ENCODE measurements at regions not wholly inside any gene's neighbourhood (a gene's known extent, or its start where the extent isn't known, plus 50 kb on each side); places are given as distances from the start of the nearest gene placed in this dataset.
"Not testable (repeated sequence)": the region's sequence is repeated elsewhere in the genome, so short reads cannot be mapped to it uniquely, and the experiment has no call there.

- DNase-seq (ENCODE audit: low read depth), result no peak
Observed at GRCh38 chr9:124084087-124084486, 72.5 kb downstream of the LHX2 start.

DNA sequence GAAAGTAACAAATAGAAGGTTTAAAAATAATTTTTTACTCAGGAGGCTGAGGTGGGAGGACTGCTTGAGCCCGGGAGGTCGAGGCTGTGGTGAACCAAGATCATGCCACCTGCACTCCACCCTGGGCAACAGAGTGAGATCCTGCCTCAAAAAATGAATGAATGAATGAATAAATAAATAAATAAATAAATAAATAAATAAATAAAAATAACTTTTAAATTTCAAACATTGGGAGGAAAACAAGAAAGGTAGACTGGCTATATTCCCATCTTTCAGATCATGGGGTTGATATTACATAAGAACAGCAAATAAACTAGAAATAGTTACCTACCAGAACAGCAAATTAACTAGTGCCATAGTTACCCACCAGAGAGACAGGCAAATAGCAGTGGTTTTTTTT, 75.7 kb downstream of the LHX2 start:
- DNase-seq (ENCODE audit: low read depth), result no peak

DNA sequence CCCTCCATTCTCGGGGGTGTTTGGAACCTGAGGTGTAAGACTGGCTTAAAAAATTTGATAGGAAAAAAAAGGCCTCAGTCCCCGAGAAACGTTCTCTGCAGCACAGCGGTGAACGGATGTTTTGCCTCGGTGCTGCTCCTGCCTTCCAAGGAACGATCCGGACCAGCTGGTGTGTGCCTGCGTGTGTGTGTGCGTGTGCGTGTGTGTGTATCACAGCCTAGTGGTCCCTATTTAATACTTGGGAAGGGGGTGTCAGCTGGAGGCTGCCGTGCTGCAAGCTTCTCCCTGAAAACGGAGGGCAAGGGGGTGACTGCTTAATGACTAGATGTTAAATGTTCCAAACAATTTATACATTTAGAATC, 76.9 kb downstream of the LHX2 start:
- DNase-seq (ENCODE audit: low read depth), result no peak

GRCh38 chr9:124089631-124090488, 78.3 kb downstream of the LHX2 start:
- DNase-seq (ENCODE audit: low read depth), result not testable (repeated sequence)

GRCh38 chr9:124098141-124098905, 86.8 kb downstream of the LHX2 start:
- no peak for DNase-seq (ENCODE audit: low read depth)

DNA sequence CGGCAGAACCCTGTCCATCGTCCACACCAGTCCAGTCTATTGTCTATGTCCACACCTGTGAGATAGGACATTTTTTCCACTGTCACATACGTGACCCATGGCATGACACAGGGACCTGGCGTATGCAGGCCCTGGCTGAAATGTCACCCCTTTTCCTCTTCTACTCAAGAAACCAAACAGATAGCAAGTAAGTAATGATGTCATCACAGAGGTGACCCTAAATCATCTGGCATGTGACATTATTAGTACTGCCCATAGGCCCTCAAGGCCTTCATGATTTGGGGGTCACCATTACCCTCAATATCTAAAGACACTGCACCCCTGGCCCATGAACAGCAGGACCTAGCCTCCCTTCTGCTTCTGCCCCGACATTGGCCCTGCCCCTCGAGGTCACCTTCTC, 88.3 kb downstream of the LHX2 start:
- DNase-seq (ENCODE audit: low read depth), result no peak

DNA sequence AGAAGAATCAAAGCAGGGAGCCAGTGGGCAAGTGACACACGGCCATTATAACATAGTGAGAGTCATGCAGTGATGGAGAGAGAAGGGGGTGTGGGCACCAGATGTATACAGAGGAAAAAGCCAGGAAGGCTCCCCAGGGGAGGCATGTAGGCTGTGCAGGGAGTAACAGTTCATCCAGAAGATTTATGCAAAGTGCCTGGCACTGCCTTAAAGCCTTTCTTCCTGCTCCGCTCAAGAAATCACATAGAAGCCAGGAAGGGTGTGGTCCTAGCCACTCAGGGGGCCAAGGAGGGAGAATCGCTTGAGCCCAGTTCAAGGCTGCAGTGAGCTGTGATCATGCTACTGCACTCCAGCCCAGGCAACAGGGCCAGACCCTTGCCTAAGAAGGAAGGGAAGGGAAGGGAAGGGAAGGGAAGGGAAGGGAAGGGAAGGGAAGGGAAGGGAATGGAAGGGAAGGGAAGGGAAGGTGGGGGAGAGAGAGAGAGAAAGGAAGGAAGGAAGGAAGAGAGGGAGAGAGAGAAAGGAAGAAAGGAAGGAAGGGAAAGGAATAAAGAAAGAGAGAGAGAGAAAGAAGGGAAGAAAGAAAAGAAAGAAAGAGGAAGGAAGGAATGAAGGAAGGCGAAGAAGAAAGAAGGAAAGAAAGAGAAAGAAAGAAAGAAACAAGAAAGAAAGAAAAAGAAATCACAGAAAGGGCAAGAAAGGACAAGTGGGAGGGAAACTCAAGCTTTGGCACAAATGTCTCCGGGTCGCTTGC, 89.8 kb downstream of the LHX2 start:
- no peak for DNase-seq (ENCODE audit: low read depth)

- no peak for DNase-seq (ENCODE audit: low read depth)
Observed at GRCh38 chr9:124101969-124102345, 90.4 kb downstream of the LHX2 start.

- no peak for DNase-seq (ENCODE audit: low read depth)
Observed at GRCh38 chr9:124102363-124102762, 90.8 kb downstream of the LHX2 start.

DNA sequence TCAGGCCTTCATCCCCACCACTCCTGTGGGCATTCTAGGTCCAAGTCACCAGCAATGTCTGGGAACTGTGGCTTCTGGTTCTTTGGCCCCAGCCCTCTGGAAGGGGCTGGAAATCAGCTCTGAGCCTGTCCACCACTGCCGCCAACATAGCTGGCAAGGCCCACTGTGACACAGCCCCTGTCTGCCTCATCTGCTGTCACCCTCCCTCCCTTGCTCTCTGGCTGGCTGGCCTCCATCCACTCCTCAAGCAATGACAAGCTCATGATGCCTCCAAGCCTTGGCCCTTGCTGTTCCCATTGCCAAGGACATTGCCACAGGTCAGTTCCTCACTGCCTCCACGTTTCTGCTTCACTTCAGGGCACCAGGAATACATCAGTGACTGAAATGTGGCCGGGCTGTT, 93.7 kb downstream of the LHX2 start:
- no peak for DNase-seq (ENCODE audit: low read depth)

DNA sequence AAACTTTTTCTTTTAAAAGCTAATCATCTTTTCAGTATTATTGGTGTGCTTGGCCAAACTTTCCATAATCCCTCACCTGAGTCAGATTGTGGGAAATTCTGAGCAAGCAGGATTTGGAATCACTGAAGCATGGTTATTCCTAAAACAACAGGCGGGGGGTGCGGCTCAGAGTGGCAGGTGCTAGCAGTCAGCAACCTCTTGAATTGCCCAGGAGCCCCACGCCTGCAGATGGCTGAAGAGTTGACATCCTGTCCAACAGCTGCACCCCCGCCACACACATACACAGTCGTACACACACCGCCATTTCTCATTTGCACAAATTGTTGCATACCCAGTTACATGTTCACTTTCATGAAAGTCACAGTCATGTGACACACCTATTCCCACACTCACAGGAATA, 96.6 kb downstream of the LHX2 start:
- no peak for DNase-seq (ENCODE audit: low read depth)

- DNase-seq (ENCODE audit: low read depth), result no peak
Observed at GRCh38 chr9:124110307-124110915, 98.8 kb downstream of the LHX2 start.

GRCh38 chr9:124116683-124117363, 105.3 kb downstream of the LHX2 start:
- no peak for DNase-seq (ENCODE audit: low read depth)

- no peak for DNase-seq (ENCODE audit: low read depth)
Observed at GRCh38 chr9:124118894-124119293, 107.3 kb downstream of the LHX2 start.

GRCh38 chr9:124120272-124120671, 108.7 kb downstream of the LHX2 start:
- no peak for DNase-seq (ENCODE audit: low read depth)

GRCh38 chr9:124121725-124122124, 110.2 kb downstream of the LHX2 start:
- no peak for DNase-seq (ENCODE audit: low read depth)

GRCh38 chr9:124122321-124122720, 110.8 kb downstream of the LHX2 start:
- no peak for DNase-seq (ENCODE audit: low read depth)

GRCh38 chr9:124122813-124123462, 111.4 kb downstream of the LHX2 start:
- no peak for DNase-seq (ENCODE audit: low read depth)

GRCh38 chr9:124123621-124124020, 112.1 kb downstream of the LHX2 start:
- DNase-seq (ENCODE audit: low read depth), result not testable (repeated sequence)

DNA sequence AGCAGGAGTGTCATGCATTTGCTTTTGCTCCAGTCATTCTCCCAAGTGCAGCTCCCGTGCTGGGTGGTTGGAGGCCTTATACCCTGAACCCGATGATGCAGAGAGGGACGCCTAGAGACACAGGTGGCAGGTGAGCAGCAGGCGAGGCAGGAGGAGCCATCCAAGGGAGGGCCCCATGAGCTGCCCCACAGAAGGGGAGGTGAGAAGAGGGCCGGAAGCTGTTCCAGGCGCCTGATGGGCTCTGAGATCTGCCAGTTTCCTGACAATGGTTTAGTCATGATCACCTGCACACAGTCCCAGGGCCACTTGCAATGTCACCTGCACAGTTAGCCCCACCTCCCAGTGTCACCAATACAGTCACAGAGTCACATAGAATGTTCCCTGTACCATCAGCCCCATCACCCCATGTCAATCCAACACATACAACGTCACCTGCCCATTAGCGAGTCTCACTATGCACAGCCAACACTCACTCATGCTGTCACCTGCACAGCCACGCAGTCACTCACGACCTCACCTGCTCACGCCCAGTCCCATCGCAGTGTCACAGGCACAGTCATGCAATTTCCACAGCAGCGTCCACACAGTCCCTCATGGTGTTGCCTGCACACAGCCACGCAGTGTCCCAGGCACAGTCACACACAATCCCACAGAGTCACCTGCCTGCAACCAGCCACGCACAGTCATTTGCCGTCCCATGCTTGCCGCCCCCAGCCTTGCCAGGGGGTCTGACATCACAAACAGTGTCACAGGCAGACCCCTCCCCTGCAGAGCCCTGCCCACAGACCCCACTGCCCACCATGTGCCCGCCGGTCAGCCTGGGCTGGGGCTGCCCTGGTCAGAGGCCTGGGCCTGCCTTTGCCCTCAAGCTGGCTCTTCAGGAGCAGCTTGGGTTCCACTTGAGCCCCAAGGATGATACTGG, 113.4 kb downstream of the LHX2 start:
- no peak for DNase-seq (ENCODE audit: low read depth)

All from activated gamma-delta T cell treated with anti-CD3 and anti-CD28 coated beads, Interleukin-2, amount 50 U/mL, for 16 hours (primary cell).